ENCODE measurements at regions not wholly inside any gene's neighbourhood (a gene's known extent, or its start where the extent isn't known, plus 50 kb on each side); places are given as distances from the start of the nearest gene placed in this dataset.

DNA sequence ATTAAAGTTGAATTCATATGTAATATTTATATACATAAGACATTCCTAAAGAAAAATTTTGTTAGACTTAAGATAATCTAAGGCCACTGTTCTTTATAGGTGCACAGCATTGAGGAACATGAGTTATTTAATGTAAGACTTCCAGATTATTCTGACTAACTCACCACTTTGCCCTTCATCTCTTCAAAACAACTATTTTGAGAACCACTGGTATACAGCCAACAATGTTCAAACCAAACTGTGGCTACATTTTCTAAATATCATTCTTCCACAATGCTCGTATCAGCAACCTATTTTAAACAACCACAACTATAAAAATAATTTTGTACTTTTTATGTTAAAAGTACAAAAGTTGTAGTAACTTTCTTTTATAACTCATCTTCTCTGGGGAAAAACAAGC lies 199.8 kb upstream of the ALCAM start:
- Histone ChIP-seq H2BK12ac (ENCODE audit: low read depth, low read length) (no peak overlapping the region), H3K23ac (ENCODE audit: insufficient read length) (no peak overlapping the region), H4K20me1 (replicated peaks in 1 of 2; ENCODE audit: control insufficient read depth in 1 of 2, insufficient read depth in 2 of 2, low read length in 2 of 2) (no peaks in the 10 kb centered on the region), H4K91ac (replicated peaks; ENCODE audit: insufficient read length, low read length) (no peak overlapping the region), H3K9me3 (ENCODE audit: insufficient read depth in 2 of 2, low read depth in 1 of 2, low read length in 1 of 2) (no peaks in the 10 kb centered on the region), H3K9ac (replicated peaks in 1 of 4; ENCODE audit: extremely low read depth in 1 of 4, low read depth in 3 of 4, low read length in 3 of 4) (no peak overlapping the region), H2BK120ac (replicated peaks; ENCODE audit: low read depth, low read length) (no peak overlapping the region), H3K79me2 (ENCODE audit: control insufficient read depth in 1 of 2, insufficient read depth in 2 of 2, low read length in 2 of 2) (no peaks in the 10 kb centered on the region), H3K14ac (ENCODE audit: insufficient read length) (no peak overlapping the region), H2BK15ac (ENCODE audit: low read length) (no peak overlapping the region), H3K4me2 (ENCODE audit: insufficient read depth in 1 of 2, low read depth in 2 of 2, low read length in 2 of 2) (no peak overlapping the region), H3K79me1 (ENCODE audit: low read depth, low read length) (no peaks in the 10 kb centered on the region), H2AFZ (ENCODE audit: low read length) (no peak overlapping the region), H3K36me3 (ENCODE audit: control insufficient read depth in 2 of 4, insufficient read depth in 4 of 4, low read length in 3 of 4) (no peaks in the 10 kb centered on the region), H3K18ac (ENCODE audit: extremely low read depth, low read length) (no peak overlapping the region), H4K8ac (ENCODE audit: extremely low read depth, insufficient read depth, low read length) (no peak overlapping the region), H3K56ac (replicated peaks; ENCODE audit: insufficient read length, low read depth, low read length) (no peak overlapping the region), H4K5ac (ENCODE audit: insufficient read length, low read depth, low read length) (no peak overlapping the region), H3K4me3 (ENCODE audit: extremely low read depth in 1 of 4, insufficient read depth in 2 of 4, low read depth in 3 of 4, low read length in 4 of 4) (no peak overlapping the region), H3K23me2 (ENCODE audit: low read depth, low read length) (no peaks in the 10 kb centered on the region), H2BK5ac (ENCODE audit: low read depth, low read length) (no peak overlapping the region), H3K27ac (ENCODE audit: low read depth, low read length) (no peak overlapping the region), H3K4ac (replicated peaks; ENCODE audit: insufficient read length, low read depth, low read length) (no peak overlapping the region), H3K27me3 (replicated peaks in 1 of 4; ENCODE audit: control insufficient read depth in 3 of 4, extremely low read depth in 1 of 4, insufficient read depth in 3 of 4, low read length in 3 of 4) (no peaks in the 10 kb centered on the region), H3K4me1 (replicated peaks in 1 of 4; ENCODE audit: control insufficient read depth in 3 of 4, insufficient read depth in 4 of 4, low read length in 3 of 4) (no peaks in the 10 kb centered on the region), H2BK20ac (ENCODE audit: low read length) (no peak overlapping the region), H2AK5ac (ENCODE audit: low read depth, low read length) (no peak overlapping the region)
- FAIRE-seq (no peak), DNase-seq (ENCODE audit: low read depth in 1 of 2, low spot score in 2 of 2) (no peak)
- ChIA-PET CTCF (ENCODE audit: partially characterized antibody) (no interaction called here), POLR2A (ENCODE audit: partially characterized antibody) (no interaction called here)
- 90% methylated on average over 1 of the region's 1 CpG; no CpG with 5 or more reads in 1 of the 2 experiments for WGBS, 2 experiments (ENCODE audit: extremely low coverage in 1 of 2, insufficient coverage in 1 of 2, insufficient read length in 1 of 2, insufficient replicate concordance in 2 of 2, low coverage in 1 of 2, low lambda C conversion rate in 2 of 2, missing lambda C conversion rate in 1 of 2)
- TF ChIP-seq CHD2 (IDR thresholded peaks at IDR 0.05; ENCODE audit: low read length): no peak
- TF ChIP-seq, protein P1, sequence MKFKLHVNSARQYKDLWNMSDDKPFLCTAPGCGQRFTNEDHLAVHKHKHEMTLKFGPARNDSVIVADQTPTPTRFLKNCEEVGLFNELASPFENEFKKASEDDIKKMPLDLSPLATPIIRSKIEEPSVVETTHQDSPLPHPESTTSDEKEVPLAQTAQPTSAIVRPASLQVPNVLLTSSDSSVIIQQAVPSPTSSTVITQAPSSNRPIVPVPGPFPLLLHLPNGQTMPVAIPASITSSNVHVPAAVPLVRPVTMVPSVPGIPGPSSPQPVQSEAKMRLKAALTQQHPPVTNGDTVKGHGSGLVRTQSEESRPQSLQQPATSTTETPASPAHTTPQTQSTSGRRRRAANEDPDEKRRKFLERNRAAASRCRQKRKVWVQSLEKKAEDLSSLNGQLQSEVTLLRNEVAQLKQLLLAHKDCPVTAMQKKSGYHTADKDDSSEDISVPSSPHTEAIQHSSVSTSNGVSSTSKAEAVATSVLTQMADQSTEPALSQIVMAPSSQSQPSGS (IDR thresholded peaks at IDR 0.05; ENCODE audit: low read length): no peak
- TF ChIP-seq CHD1 (IDR thresholded peaks at IDR 0.05; ENCODE audit: low read depth, low read length): no peak
- TF ChIP-seq EZH2 (IDR thresholded peaks at IDR 0.05; ENCODE audit: low read depth, low read length, severe bottlenecking): no peak
- no peak for TF ChIP-seq ASH2L (IDR thresholded peaks at IDR 0.05; ENCODE audit: low read length)
- TF ChIP-seq CBX8 (IDR thresholded peaks at IDR 0.05; ENCODE audit: borderline replicate concordance, low read depth, low read length): no peak
- no peak for TF ChIP-seq KDM1A (IDR thresholded peaks at IDR 0.05; ENCODE audit: borderline replicate concordance, low read length)
- TF ChIP-seq HDAC2 (IDR thresholded peaks at IDR 0.05; ENCODE audit: borderline replicate concordance in 1 of 2, low read depth in 2 of 2, low read length in 2 of 2): no peak
- TF ChIP-seq, protein P2, sequence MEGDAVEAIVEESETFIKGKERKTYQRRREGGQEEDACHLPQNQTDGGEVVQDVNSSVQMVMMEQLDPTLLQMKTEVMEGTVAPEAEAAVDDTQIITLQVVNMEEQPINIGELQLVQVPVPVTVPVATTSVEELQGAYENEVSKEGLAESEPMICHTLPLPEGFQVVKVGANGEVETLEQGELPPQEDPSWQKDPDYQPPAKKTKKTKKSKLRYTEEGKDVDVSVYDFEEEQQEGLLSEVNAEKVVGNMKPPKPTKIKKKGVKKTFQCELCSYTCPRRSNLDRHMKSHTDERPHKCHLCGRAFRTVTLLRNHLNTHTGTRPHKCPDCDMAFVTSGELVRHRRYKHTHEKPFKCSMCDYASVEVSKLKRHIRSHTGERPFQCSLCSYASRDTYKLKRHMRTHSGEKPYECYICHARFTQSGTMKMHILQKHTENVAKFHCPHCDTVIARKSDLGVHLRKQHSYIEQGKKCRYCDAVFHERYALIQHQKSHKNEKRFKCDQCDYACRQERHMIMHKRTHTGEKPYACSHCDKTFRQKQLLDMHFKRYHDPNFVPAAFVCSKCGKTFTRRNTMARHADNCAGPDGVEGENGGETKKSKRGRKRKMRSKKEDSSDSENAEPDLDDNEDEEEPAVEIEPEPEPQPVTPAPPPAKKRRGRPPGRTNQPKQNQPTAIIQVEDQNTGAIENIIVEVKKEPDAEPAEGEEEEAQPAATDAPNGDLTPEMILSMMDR (IDR thresholded peaks at IDR 0.05; ENCODE audit: control extremely low read depth in 1 of 3, insufficient read depth in 1 of 3, low read depth in 1 of 3, low read length in 3 of 3): no peak
- no peak for TF ChIP-seq YY1 (IDR thresholded peaks at IDR 0.05; ENCODE audit: low read depth, low read length)
- TF ChIP-seq FOSL1 (IDR thresholded peaks at IDR 0.05; ENCODE audit: insufficient read depth, low read depth, low read length): no peak
